ENCODE measurements at regions not wholly inside any gene's neighbourhood (a gene's known extent, or its start where the extent isn't known, plus 50 kb on each side); places are given as distances from the start of the nearest gene placed in this dataset.
"Not testable (repeated sequence)": the region's sequence is repeated elsewhere in the genome, so short reads cannot be mapped to it uniquely, and the experiment has no call there.

- Histone ChIP-seq H3K9me3 (ENCODE audit: control insufficient read depth in 2 of 2, low read length in 2 of 2) (no peaks in the 10 kb centered on the region), H3K27me3 (ENCODE audit: control insufficient read depth in 2 of 2, insufficient read depth in 2 of 2, low read length in 2 of 2) (no peaks in the 10 kb centered on the region), H3K4me3 (ENCODE audit: low read length in 2 of 2) (no peak overlapping the region), H3K36me3 (ENCODE audit: control insufficient read depth in 2 of 2, insufficient read depth in 2 of 2, low read length in 2 of 2) (no peaks in the 10 kb centered on the region), H3K27ac (ENCODE audit: low read depth in 2 of 2, low read length in 2 of 2) (no peak overlapping the region), H3K9ac (ENCODE audit: low read depth in 1 of 2, low read length in 2 of 2) (no peak overlapping the region), H3K4me1 (ENCODE audit: control insufficient read depth in 2 of 2, insufficient read depth in 2 of 2, low read length in 2 of 2) (no peaks in the 10 kb centered on the region)
Observed at GRCh38 chr10:76624470-76624869, 1013.1 kb downstream of the KCNMA1 start.

- no peaks in the 10 kb centered on the region for H3K27me3 ChIP-seq (ENCODE audit: control insufficient read depth in 2 of 2, insufficient read depth in 2 of 2, low read length in 2 of 2)
- H3K4me3 ChIP-seq (ENCODE audit: low read length in 2 of 2): no peak overlapping the region
- H3K36me3 ChIP-seq (ENCODE audit: control insufficient read depth in 2 of 2, insufficient read depth in 2 of 2, low read length in 2 of 2): no peaks in the 10 kb centered on the region
- H3K27ac ChIP-seq (ENCODE audit: low read depth in 2 of 2, low read length in 2 of 2): no peak overlapping the region
- H3K9ac ChIP-seq (ENCODE audit: low read depth in 1 of 2, low read length in 2 of 2): no peak overlapping the region
- no peaks in the 10 kb centered on the region for H3K9me3 ChIP-seq (ENCODE audit: control insufficient read depth in 2 of 2, low read length in 2 of 2)
- no peaks in the 10 kb centered on the region for H3K4me1 ChIP-seq (ENCODE audit: control insufficient read depth in 2 of 2, insufficient read depth in 2 of 2, low read length in 2 of 2)
Observed at GRCh38 chr10:76621886-76622620, 1015.6 kb downstream of the KCNMA1 start.

GRCh38 chr10:76618641-76619040, 1019.0 kb downstream of the KCNMA1 start:
- H3K27me3 ChIP-seq (ENCODE audit: control insufficient read depth in 2 of 2, insufficient read depth in 2 of 2, low read length in 2 of 2): no peaks in the 10 kb centered on the region
- no peaks in the 10 kb centered on the region for H3K36me3 ChIP-seq (ENCODE audit: control insufficient read depth in 2 of 2, insufficient read depth in 2 of 2, low read length in 2 of 2)
- H3K4me1 ChIP-seq (ENCODE audit: control insufficient read depth in 2 of 2, insufficient read depth in 2 of 2, low read length in 2 of 2): no peaks in the 10 kb centered on the region
- H3K9me3 ChIP-seq (ENCODE audit: control insufficient read depth in 2 of 2, low read length in 2 of 2): no peaks in the 10 kb centered on the region
- H3K9ac ChIP-seq (ENCODE audit: low read depth in 1 of 2, low read length in 2 of 2): no peak overlapping the region
- no peak overlapping the region for H3K27ac ChIP-seq (ENCODE audit: low read depth in 2 of 2, low read length in 2 of 2)
- H3K4me3 ChIP-seq (ENCODE audit: low read length in 2 of 2): no peak overlapping the region

- H3K4me1 ChIP-seq (ENCODE audit: control insufficient read depth in 2 of 2, insufficient read depth in 2 of 2, low read length in 2 of 2): no peaks in the 10 kb centered on the region
- H3K36me3 ChIP-seq (ENCODE audit: control insufficient read depth in 2 of 2, insufficient read depth in 2 of 2, low read length in 2 of 2): no peaks in the 10 kb centered on the region
- H3K27ac ChIP-seq (ENCODE audit: low read depth in 2 of 2, low read length in 2 of 2): no peak overlapping the region
- H3K9ac ChIP-seq (ENCODE audit: low read depth in 1 of 2, low read length in 2 of 2): no peak overlapping the region
- H3K9me3 ChIP-seq (ENCODE audit: control insufficient read depth in 2 of 2, low read length in 2 of 2): no peaks in the 10 kb centered on the region
- no peaks in the 10 kb centered on the region for H3K27me3 ChIP-seq (ENCODE audit: control insufficient read depth in 2 of 2, insufficient read depth in 2 of 2, low read length in 2 of 2)
- H3K4me3 ChIP-seq (ENCODE audit: low read length in 2 of 2): no peak overlapping the region
Observed at GRCh38 chr10:76618171-76618570, 1019.4 kb downstream of the KCNMA1 start.

- not testable (repeated sequence) for H3K36me3 ChIP-seq (ENCODE audit: control insufficient read depth in 2 of 2, insufficient read depth in 2 of 2, low read length in 2 of 2); H3K9me3 ChIP-seq (ENCODE audit: control insufficient read depth in 2 of 2, low read length in 2 of 2); H3K27ac ChIP-seq (ENCODE audit: low read depth in 2 of 2, low read length in 2 of 2); H3K27me3 ChIP-seq (ENCODE audit: control insufficient read depth in 2 of 2, insufficient read depth in 2 of 2, low read length in 2 of 2); H3K4me1 ChIP-seq (ENCODE audit: control insufficient read depth in 2 of 2, insufficient read depth in 2 of 2, low read length in 2 of 2); H3K4me3 ChIP-seq (ENCODE audit: low read length in 2 of 2); H3K9ac ChIP-seq (ENCODE audit: low read depth in 1 of 2, low read length in 2 of 2)
Observed at GRCh38 chr10:76616666-76617065, 1020.9 kb downstream of the KCNMA1 start.

GRCh38 chr10:76615049-76615448, 1022.6 kb downstream of the KCNMA1 start:
- H3K36me3 ChIP-seq (ENCODE audit: control insufficient read depth in 2 of 2, insufficient read depth in 2 of 2, low read length in 2 of 2): no peaks in the 10 kb centered on the region
- no peak overlapping the region for H3K4me3 ChIP-seq (ENCODE audit: low read length in 2 of 2)
- no peaks in the 10 kb centered on the region for H3K9me3 ChIP-seq (ENCODE audit: control insufficient read depth in 2 of 2, low read length in 2 of 2)
- H3K27me3 ChIP-seq (ENCODE audit: control insufficient read depth in 2 of 2, insufficient read depth in 2 of 2, low read length in 2 of 2): no peaks in the 10 kb centered on the region
- H3K9ac ChIP-seq (ENCODE audit: low read depth in 1 of 2, low read length in 2 of 2): no peak overlapping the region
- no peaks in the 10 kb centered on the region for H3K4me1 ChIP-seq (ENCODE audit: control insufficient read depth in 2 of 2, insufficient read depth in 2 of 2, low read length in 2 of 2)
- no peak overlapping the region for H3K27ac ChIP-seq (ENCODE audit: low read depth in 2 of 2, low read length in 2 of 2)

Data from mucosa of rectum (tissue), 2 donors.